PC-9 (cell line): ENCODE measurements at regions not wholly inside any gene's neighbourhood (a gene's known extent, or its start where the extent isn't known, plus 50 kb on each side); places are given as distances from the start of the nearest gene placed in this dataset.

Experiments
- BruUV-seq: library from RNA; stranded (reverse); fragments of 400-500 nt; replicated peaks from 2 replicates; lab custom pipeline; 2021; lab: Mats Ljungman, UMichigan
- CTCF ChIA-PET: fragments of 300-600 bp; sonication (Branson Sonifier 250); formaldehyde crosslinking; loops from one replicate; lab custom pipeline; 2022; ENCODE audit warnings: antibody characterized with exemption; lab: Charles Lee
- POLR2A ChIA-PET: fragments of 300-600 bp; sonication (Branson Sonifier 250); formaldehyde crosslinking; loops from one replicate; lab custom pipeline; 2022; ENCODE audit warnings: antibody characterized with exemption; ENCODE audit not compliant: unreplicated experiment; lab: Charles Lee
- DNase-seq, 2 experiments: peaks; one replicate each; pipeline versions ENCODE4 v3.0.0 to v3.0.0-alpha.2; 2015 to 2022; ENCODE audit warnings: mixed read lengths in 1 of 2
- H2AFZ ChIP-seq: fragments of 200-600 bp; sonication (generic); 2 replicates; pipeline ENCODE4 v1.8.1; 2017; ENCODE audit warnings: antibody characterized with exemption
- H3F3A ChIP-seq: fragments of 200-600 bp; sonication (generic); 2 replicates; pipeline ENCODE4 v1.8.1; 2017; ENCODE audit warnings: antibody characterized with exemption, mild to moderate bottlenecking, low read depth; ENCODE audit not compliant: insufficient read depth
- H3K27ac ChIP-seq: fragments of 200-600 bp; sonication (generic); 2 replicates; pipeline ENCODE4 v1.6.1; 2016; ENCODE audit warnings: mixed run types
- H3K27me3 ChIP-seq: fragments of 200-600 bp; sonication (generic); 2 replicates; pipeline ENCODE4 v1.6.1; 2016; ENCODE audit warnings: low read depth, mixed run types; ENCODE audit not compliant: insufficient read depth
- H3K36me3 ChIP-seq: fragments of 200-600 bp; sonication (generic); 2 replicates; pipeline ENCODE4 v1.6.1; 2016; ENCODE audit warnings: low read depth, mixed run types
- H3K4me1 ChIP-seq: fragments of 200-600 bp; sonication (generic); replicated peaks from 2 replicates; pipeline ENCODE4 v1.6.1; 2016; ENCODE audit warnings: mixed run types; ENCODE audit not compliant: insufficient read depth
- H3K4me2 ChIP-seq: fragments of 200-600 bp; sonication (generic); 2 replicates; pipeline ENCODE4 v1.6.1; 2017; ENCODE audit warnings: mixed run types
- H3K4me3 ChIP-seq: fragments of 200-600 bp; sonication (generic); 2 replicates; pipeline ENCODE4 v1.6.1; 2016; ENCODE audit warnings: mixed run types
- H3K79me2 ChIP-seq: fragments of 200-600 bp; sonication (generic); 2 replicates; pipeline ENCODE4 v1.6.1; 2017; ENCODE audit warnings: low read depth, mixed run types
- H3K9me2 ChIP-seq: fragments of 200-600 bp; sonication (generic); 2 replicates; pipeline ENCODE4 v1.8.1; 2017; ENCODE audit warnings: mild to moderate bottlenecking; ENCODE audit not compliant: insufficient read depth
- H3K9me3 ChIP-seq: fragments of 200-600 bp; sonication (generic); 2 replicates; pipeline ENCODE4 v1.8.1; 2016; ENCODE audit warnings: low read depth; ENCODE audit not compliant: insufficient read depth
- H4K20me1 ChIP-seq: fragments of 200-600 bp; sonication (generic); 2 replicates; pipeline ENCODE4 v1.8.1; 2017; ENCODE audit not compliant: insufficient read depth
- CTCF ChIP-seq: fragments of 200-600 bp; sonication (generic); conservative IDR thresholded peaks from 2 replicates; pipeline ENCODE4 v1.6.1; 2017; ENCODE audit warnings: mixed run types, antibody characterized with exemption, mild to moderate bottlenecking, moderate library complexity
- EZH2 ChIP-seq: fragments of 200-600 bp; sonication (generic); IDR thresholded peaks from 2 replicates; pipeline ENCODE4 v1.8.0; 2017; ENCODE audit warnings: antibody characterized with exemption, low read depth
- intact Hi-C: fragments of 100-400 bp; cut with micrococcal nuclease; formaldehyde crosslinking; loops from one replicate; pipeline ENCODE4 v1.10.0; 2022; ENCODE audit not compliant: unreplicated experiment

- Histone ChIP-seq H3K4me1 (peaks cover 26% of the 10 kb centered on the region), H4K20me1 (no peaks in the 10 kb centered on the region), H3K36me3 (peaks cover 8% of the 10 kb centered on the region; the same call in 1 of the 2 replicates)
These were observed 132.0 kb downstream of the RFLNA start for GRCh38 chr12:124426594-124427555.

GRCh38 chr12:124425667-124426066 is 130.8 kb downstream of the RFLNA start:
- Histone ChIP-seq H3K4me3 (no peak overlapping the region), H3K79me2 (0 out of 2 replicates have a peak, but pooled peaks cover 7% of the 10 kb centered on the region), H3K4me1 (peaks cover 32% of the 10 kb centered on the region), H3K4me2 (no peak overlapping the region), H4K20me1 (no peaks in the 10 kb centered on the region), H3K27ac (no peak overlapping the region), H3K9me2 (no peaks in the 10 kb centered on the region), H2AFZ (no peak overlapping the region), H3F3A (peaks cover 29% of the 10 kb centered on the region), H3K36me3 (peaks cover 8% of the 10 kb centered on the region; the same call in 1 of the 2 replicates), H3K27me3 (no peaks in the 10 kb centered on the region), H3K9me3 (no peaks in the 10 kb centered on the region)
- TF ChIP-seq CTCF = no peak
- TF ChIP-seq EZH2 = no peak
- ChIA-PET POLR2A (interaction anchor here (0.8 kb wide), 1 partner anchor 106 kb away, joined by 4 read pairs; no protein-coding TSS in a partner anchor), CTCF (no interaction called here)
- intact Hi-C loops = no loop called here
- BruUV-seq = no TSS peak
- no peak for DNase-seq

More at GRCh38 chr12:124426594-124427555, 132.0 kb downstream of the RFLNA start:
- Histone ChIP-seq H3F3A (peaks cover 23% of the 10 kb centered on the region), H3K4me2 (no peak overlapping the region), H3K4me3 (no peak overlapping the region), H3K27me3 (no peaks in the 10 kb centered on the region), H3K27ac (no peak overlapping the region), H2AFZ (no peak overlapping the region), H3K9me3 (no peaks in the 10 kb centered on the region), H3K9me2 (no peaks in the 10 kb centered on the region), H3K79me2 (0 out of 2 replicates have a peak, but pooled peaks cover 3% of the 10 kb centered on the region)
- TF ChIP-seq EZH2 = no peak
- CTCF ChIA-PET = no interaction called here
- intact Hi-C loops = no loop called here
- no TSS peak for BruUV-seq
- POLR2A ChIA-PET = no interaction called here
- DNase-seq = no peak

GRCh38 chr12:124424516-124424905 is 129.6 kb downstream of the RFLNA start:
- H3K27me3 ChIP-seq = no peaks in the 10 kb centered on the region
- no peak overlapping the region for H2AFZ ChIP-seq
- H3K4me3 ChIP-seq = no peak overlapping the region
- peaks cover 32% of the 10 kb centered on the region for H3K4me1 ChIP-seq
- H3K9me2 ChIP-seq = no peaks in the 10 kb centered on the region
- ChIA-PET CTCF (interaction anchor here (0.6 kb wide), 1 partner anchor 72 kb away, joined by 5 read pairs; no protein-coding TSS in a partner anchor), POLR2A (no interaction called here)
- no peak overlapping the region; the same call in 1 of the 2 replicates for H3K27ac ChIP-seq
- DNase-seq = no peak
- TF ChIP-seq EZH2 (no peak), CTCF (no peak)
- no peak overlapping the region for H3K4me2 ChIP-seq
- peaks cover 12% of the 10 kb centered on the region; the same call in 1 of the 2 replicates for H3K79me2 ChIP-seq
- peaks cover 10% of the 10 kb centered on the region for H3K36me3 ChIP-seq
- H3F3A ChIP-seq = peaks cover 38% of the 10 kb centered on the region
- no TSS peak for BruUV-seq
- no peaks in the 10 kb centered on the region for H4K20me1 ChIP-seq
- intact Hi-C loops = no loop called here
- H3K9me3 ChIP-seq = no peaks in the 10 kb centered on the region
